NCI-H1694 (cell line): ENCODE measurements at regions not wholly inside any gene's neighbourhood (a gene's known extent, or its start where the extent isn't known, plus 50 kb on each side); places are given as distances from the start of the nearest gene placed in this dataset.

Source experiments
- DNase-seq: peaks from one replicate; lab custom pipeline; 2025; lab: John Stamatoyannopoulos, UW

DNA sequence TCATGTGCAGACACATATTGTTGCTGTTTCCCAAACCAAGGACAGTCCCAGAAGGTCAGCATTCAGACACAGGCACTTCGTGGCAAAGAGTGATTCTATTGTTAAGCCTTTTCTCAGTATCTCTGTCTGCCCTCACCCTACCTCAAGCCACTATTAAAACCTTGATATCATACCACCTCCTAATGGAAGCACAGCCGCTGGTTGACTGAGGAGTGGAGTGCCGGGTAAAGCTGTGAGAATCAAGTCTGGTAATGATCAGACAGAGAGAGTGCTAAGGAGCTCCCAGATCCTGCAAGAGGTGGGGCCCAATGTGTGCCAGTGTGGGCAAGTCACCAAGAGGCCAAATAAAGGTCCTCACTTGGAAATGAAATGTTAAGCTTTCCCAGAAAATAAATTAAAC is 819.5 kb downstream of the BCL11A start:
- no peak for DNase-seq

DNA sequence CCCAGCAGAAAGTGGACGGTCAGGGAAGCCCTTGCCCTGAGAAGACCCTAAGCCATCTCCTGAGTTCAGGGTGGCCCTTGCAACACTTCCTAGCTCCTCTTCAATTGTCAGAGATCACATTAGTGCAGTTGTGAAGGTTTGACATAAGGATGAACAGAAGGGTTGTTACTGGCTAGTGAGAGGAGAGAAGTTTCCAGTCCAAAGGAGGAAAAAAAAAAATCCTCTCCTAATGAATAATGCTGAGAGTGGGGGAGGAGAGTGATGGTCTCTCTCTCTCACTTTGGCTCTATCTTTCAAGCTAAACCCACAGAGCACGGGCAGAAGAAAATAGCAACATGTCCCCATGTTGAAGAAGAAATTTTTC is 819.9 kb downstream of the BCL11A start:
- no peak for DNase-seq

DNA sequence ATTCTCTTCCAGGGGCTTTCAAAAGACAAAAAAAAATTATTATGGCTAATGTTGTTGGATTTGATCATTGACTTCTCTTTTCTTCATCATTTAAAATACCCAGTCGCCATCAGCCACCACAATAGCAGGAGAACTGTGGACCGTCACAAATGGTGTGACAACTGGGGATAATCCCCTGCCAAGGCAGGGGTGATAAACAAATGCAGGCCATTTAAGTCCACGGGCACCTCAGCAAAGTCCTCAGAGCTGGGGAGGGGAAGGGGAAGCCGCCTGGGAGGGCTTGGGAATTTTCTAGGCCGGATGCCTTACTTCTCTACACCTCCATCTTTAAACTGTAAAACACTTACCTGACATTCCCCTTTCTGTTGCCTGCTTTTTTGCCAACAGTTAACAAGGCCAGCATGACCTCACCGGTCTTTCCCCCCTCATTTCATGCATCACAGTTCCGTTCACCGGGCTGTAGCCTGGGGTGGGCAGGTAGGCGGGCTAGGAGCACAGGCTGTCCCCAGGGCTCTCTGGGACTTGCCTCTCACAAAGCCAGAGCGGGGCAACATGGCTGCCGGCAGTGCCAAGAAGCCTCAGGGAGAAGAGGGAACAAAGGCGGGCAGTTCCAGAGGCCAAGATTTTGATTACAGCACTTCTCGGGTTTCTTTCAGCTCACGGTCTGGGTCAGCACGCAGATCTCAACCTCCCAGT is 820.4 kb downstream of the BCL11A start:
- DNase-seq: no peak

DNA sequence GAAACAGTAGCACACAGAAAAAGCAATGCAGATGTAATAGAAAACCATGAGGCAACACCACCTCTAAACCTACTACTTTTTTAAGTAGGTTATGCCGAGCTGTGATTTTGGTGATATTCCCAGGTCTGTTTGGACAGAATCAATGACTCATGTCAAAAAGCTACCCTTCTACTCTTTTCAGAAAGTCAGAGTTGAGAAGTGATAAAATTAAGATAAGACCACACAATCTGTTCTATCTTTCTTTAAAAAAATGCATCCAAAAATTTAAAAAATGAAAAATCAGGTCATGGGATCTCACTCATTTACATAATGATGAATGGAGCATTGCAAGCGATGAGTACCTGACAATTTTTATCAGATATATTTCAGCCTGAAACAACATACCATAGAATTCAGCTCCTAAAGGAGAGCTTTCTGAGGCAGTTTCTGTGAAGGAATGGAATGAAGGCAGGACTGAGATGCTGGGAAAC is 826.3 kb downstream of the BCL11A start:
- DNase-seq: no peak

GRCh38 chr2:59726228-59727120 is 827.0 kb downstream of the BCL11A start:
- DNase-seq: no peak

- no peak for DNase-seq
These were observed 828.7 kb downstream of the BCL11A start for GRCh38 chr2:59724746-59725145.

- no peak for DNase-seq
These were observed 833.1 kb downstream of the BCL11A start for GRCh38 chr2:59720296-59720866.

DNA sequence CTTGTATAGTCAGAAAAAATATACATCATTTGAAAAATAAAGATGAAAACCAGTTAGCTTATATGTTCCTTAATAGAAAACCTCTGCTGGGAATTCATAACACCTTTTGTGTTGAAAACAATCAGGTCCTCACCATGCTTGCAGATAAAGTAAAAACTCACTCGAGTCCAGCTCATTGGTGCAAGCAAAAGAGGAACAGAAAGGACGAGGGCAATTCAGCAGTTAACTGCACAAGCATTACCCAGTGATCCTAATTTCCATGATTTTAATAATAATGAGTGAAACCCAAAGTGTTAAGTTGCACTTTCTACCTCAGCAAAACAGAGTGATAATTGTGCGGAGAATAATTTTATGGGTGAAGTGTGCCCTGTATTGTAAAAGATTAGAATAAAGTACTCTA is 839.9 kb downstream of the BCL11A start:
- no peak for DNase-seq

DNA sequence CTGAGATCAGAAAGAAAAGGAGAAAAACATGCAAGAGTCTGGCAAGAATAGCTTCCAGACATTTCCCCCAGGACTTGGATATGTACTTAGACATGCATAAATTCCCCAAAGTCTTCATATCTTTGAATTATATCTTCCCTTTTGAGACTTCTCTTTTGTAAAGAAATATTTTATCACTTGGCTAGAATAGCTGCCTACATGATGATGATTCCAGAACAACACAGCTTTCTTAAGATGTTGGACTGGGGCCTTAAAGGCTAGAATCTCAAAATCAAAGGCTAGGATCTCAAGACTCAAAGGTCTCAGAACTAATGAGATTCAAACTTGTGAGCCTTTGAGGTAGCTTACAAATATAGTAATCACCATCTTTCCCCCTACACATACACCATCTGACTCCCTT is 842.3 kb downstream of the BCL11A start:
- DNase-seq: no peak

- no peak for DNase-seq
These were observed 846.7 kb downstream of the BCL11A start for GRCh38 chr2:59706729-59707128.

GRCh38 chr2:59703796-59704195 is 849.7 kb downstream of the BCL11A start:
- DNase-seq: no peak

DNA sequence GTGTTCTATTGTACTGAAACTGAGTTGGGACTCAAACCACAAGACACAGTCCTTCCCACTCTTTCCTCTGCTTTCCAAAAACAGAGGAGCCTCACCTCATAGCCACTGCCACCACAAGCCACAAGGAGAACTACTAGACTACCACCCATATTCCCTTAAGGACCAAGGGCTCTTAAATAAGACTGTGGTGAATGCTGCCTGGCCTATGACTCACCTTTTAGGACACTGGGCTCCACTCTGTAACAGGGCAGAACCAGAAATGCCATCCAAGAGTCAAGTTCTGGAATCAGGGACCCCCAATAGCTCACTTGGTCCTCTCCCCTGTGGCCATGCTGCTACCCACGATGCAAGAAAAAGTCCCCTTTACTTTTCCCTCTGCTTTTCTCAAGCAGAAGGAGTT is 851.4 kb downstream of the BCL11A start:
- DNase-seq: no peak

- DNase-seq: no peak
These were observed 852.0 kb downstream of the BCL11A start for GRCh38 chr2:59701271-59701994.

DNA sequence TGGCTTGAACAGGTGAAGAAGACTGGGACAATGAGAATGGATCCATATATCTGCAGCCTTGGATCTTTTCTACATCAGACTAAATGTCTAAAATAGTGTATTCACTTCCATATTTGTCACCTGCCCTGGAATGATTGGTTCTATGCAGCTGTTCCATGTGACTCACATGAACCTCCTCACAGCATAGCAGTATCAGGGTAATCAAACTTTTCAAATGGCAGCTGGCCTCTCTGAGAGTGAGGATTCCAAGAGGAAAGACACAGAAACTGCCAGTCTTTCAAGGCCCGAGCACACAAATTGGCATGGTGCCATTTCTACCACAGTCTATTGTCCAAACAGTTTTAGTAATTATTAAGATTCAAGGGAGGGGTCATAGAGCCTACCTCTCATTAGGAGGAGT is 859.3 kb downstream of the BCL11A start:
- no peak for DNase-seq

GRCh38 chr2:59693231-59693959 is 860.1 kb downstream of the BCL11A start:
- DNase-seq: no peak

DNA sequence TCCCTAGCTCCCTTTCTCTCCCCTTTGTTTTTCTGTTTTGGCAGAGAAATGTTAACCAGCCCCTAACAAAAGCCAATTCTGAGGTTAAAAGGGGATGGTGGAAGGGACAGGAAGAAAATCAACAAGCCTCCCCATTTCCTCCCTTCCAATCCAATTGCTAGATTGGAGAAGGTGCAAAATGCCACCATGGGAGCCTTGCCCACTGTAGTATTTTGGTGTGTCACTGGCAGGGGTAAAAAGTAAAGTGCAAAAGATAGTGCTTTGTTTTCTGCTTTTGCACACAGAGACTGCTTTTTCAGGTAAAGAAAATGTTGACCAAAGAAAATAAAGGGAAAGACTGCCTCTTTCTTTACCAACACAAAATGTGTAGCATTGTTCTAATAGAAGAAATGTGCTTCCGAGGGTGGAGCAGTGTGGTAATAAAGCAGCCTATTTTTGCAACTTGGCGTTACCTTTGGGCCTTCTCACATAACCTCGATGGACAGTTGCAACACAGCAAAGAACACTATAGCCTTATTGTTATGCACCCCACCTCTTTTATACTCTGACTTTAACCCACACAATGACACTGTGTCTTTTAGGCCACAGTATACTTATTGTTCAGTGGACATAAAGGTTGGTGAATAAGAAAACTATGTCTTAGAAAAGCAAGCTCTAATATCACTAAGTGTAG is 861.8 kb downstream of the BCL11A start:
- no peak for DNase-seq

GRCh38 chr2:59690849-59691248 is 862.6 kb downstream of the BCL11A start:
- DNase-seq: no peak

DNA sequence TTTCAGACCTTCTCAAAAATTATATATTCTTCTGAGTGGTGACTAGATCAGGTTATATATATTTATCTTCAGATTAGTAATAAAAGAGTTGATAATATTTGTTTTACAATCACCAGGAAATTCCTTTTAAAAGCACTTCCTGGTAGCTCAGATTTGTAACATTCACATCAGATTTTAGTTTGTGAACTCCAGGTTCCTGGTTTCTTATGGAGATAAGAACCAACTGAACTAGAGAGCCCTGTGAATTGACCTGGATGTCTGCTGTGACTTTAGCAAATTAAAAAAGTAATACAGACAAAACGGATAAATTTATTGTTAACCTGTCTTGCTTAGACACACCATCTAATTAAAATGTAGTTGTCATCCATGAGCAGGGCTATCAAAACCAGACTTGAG is 868.7 kb downstream of the BCL11A start:
- DNase-seq: no peak

- DNase-seq: no peak
These were observed 869.2 kb downstream of the BCL11A start for GRCh38 chr2:59684116-59684770.

DNA sequence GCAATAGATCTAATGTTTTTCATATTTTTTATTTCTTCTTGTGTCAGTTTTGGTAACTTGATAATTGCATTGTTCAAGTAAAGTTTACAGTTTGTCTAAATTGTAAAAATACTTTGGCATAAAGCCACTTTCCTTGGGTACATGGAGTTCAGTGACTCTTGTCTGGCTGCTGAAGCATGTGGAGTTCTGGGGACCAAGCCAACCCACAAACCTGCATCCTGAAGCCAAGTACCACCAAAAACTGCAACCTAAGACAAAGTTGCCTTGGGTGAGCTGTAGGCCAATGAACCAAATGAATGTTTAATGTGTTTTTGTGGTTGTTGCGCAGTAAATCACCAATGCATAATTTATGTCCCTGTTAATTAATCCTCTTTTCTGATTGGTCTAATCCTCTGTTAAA is 872.6 kb downstream of the BCL11A start:
- DNase-seq: no peak

GRCh38 chr2:59677158-59677557 is 876.3 kb downstream of the BCL11A start:
- no peak for DNase-seq
